Astrocyte of the spinal cord (primary cell): ENCODE measurements at regions not wholly inside any gene's neighbourhood (a gene's known extent, or its start where the extent isn't known, plus 50 kb on each side); places are given as distances from the start of the nearest gene placed in this dataset.
"Not testable (repeated sequence)": the region's sequence is repeated elsewhere in the genome, so short reads cannot be mapped to it uniquely, and the experiment has no call there.

Source experiments
- DNase-seq: peaks from one replicate; pipeline ENCODE4 v3.0.0; 2011; ENCODE audit warnings: low read depth, low spot score
- H3K4me3 ChIP-seq: 2 replicates; pipeline ENCODE4 v1.5.1; 2011; ENCODE audit warnings: low read depth, mild to moderate bottlenecking, low read length, moderate library complexity
- in situ Hi-C: cut with HindIII; loops from 2 replicates; pipeline ENCODE4 v1.10.0; 2017; ENCODE audit warnings: low sequenced_read_pairs
- TF ChIP-seq, protein P1 (sequence below): IDR thresholded peaks from 2 replicates; pipeline ENCODE4 v1.5.1; 2012; ENCODE audit warnings: low read depth, mild to moderate bottlenecking, low read length, inconsistent platforms

DNA sequence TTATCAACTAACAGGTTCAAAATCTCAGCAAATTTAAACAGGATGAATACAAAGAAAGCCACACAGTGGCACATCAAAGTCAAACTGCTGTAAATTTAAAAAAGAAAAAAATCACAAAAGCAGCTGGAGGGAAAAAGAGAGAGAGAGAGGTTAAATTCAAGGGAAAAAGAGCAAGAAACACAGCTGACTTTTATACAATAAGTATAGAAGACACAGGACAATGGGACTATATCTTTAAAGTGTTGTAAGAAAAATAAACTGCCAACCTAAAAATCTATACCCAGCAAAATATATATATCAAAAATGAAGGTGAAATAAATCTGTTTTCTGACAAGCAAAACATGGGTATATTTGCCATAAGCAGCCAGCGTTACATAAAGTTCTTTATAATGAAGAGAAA, 261.5 kb downstream of the TLE1 start:
- DNase-seq = no peak
- TF ChIP-seq, protein P1, sequence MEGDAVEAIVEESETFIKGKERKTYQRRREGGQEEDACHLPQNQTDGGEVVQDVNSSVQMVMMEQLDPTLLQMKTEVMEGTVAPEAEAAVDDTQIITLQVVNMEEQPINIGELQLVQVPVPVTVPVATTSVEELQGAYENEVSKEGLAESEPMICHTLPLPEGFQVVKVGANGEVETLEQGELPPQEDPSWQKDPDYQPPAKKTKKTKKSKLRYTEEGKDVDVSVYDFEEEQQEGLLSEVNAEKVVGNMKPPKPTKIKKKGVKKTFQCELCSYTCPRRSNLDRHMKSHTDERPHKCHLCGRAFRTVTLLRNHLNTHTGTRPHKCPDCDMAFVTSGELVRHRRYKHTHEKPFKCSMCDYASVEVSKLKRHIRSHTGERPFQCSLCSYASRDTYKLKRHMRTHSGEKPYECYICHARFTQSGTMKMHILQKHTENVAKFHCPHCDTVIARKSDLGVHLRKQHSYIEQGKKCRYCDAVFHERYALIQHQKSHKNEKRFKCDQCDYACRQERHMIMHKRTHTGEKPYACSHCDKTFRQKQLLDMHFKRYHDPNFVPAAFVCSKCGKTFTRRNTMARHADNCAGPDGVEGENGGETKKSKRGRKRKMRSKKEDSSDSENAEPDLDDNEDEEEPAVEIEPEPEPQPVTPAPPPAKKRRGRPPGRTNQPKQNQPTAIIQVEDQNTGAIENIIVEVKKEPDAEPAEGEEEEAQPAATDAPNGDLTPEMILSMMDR = no peak
- no peak overlapping the region for H3K4me3 ChIP-seq
- in situ Hi-C loops = no loop called here

DNA sequence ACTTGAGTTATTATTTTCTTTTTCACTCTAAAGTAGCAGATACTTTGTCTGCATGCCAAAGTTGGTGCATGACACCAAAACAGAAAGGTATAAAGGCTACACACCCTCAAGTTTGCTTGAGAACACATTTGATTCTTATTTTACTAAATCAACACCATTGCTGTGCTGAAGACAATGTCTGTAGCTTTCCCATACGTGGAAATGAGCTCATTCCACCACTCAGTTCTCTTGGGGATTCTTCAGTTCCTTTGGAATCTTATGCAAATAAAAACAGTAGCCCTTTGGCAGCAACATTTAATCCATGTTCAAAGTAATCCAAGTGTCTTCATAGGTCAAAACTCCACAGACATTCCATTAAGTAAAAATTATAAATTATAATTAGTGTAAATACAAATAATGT, 264.9 kb downstream of the TLE1 start:
- TF ChIP-seq, protein P1 = no peak
- in situ Hi-C loops = no loop called here
- H3K4me3 ChIP-seq = no peak overlapping the region
- no peak for DNase-seq

DNA sequence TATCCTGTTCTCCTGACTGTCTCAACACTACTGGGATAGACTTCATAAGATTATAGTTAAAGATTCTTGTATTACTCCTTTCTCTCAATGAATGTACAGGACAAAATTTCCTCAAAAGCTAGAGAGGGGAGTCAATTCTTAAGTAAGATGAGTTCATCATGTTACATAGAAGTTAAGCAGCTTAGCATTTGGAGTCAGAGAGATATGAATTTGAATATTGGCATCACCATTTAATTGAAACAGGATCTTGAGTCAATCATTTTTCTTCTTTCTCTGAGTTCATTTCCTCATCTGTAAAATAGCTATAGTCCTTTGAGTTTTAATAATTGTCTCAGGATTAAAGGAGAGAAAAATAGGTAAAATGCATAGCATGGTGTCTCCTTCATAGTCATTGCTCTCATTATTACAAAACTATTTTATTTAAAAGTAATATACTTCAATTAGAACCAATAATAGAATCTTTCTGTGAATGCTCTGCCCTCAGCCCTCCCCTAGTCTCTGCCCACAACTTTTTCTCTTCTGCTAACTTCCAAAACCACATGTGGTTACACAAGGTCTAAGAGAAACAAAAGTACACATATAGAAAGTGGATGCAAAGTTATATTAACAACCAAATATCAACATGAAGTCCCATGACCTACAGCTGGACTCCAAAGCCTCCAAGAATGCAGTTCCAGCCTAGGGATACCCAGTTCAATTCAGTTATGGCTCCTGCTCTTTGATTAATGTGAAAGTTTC, 265.6 kb downstream of the TLE1 start:
- H3K4me3 ChIP-seq = no peak overlapping the region
- TF ChIP-seq, protein P1 = no peak
- DNase-seq = no peak

DNA sequence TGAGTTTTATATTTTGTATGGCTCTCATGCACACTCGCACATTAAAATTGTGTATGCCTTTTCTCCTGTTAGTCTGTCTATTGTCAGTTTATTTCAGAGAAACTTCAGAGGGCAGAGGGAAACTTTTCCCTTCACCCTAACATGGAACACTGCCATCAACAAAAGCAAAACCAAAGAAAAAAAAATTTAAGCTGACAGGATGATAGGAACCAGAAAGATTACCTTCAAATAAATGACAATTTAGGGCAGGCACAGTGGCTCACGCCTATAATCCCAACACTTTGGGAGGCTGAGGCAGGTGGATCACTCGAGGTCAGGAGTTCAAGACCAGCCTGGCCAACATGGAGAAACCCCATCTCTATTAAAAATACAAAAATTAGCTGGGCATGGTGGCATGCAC, 268.3 kb downstream of the TLE1 start:
- in situ Hi-C loops, DNase-seq, H3K4me3 ChIP-seq: not testable (repeated sequence)

More for the DNA sequence above, 265.6 kb downstream of the TLE1 start:
- in situ Hi-C loops = no loop called here

DNA sequence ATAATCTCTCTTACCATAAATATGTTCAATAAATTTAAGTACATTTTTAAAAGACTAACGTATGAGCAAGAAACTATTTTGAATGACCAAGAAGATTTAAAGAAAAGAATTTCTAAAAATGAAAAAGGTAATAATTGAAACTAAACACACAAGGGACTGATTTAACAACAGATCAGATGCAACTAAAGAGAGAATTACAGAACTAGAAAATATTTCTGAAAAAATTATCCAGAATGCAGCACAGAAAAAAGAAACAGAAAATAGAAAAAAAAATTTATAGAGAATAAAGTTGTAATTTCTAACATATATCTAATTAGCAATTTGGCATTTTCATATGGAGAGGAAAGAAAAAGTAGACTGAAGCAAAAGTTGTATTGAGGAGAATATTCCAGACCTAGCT, 269.3 kb downstream of the TLE1 start:
- H3K4me3 ChIP-seq = no peak overlapping the region
- TF ChIP-seq, protein P1 = no peak
- no peak for DNase-seq
- in situ Hi-C loops = no loop called here

DNA sequence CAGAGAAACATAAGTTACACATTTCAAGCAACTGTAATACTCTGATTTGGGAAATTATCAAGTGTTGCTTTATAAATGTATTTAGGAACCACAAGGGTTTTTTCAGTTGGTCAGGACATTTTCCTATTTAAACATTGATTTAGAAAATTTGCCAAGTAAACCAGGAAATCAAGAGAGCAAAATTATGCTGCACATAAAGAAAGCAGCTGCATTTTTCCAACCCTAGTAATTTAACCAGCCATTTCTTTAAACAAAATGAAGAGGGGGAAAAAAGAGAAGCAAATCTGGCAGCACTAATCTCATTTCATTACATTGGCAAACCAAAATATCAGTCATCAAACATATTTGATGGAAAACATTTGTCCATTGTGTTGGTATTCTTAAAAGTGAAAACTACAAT, 271.4 kb downstream of the TLE1 start:
- in situ Hi-C loops = no loop called here
- DNase-seq = no peak
- TF ChIP-seq, protein P1 = no peak
- no peak overlapping the region for H3K4me3 ChIP-seq

DNA sequence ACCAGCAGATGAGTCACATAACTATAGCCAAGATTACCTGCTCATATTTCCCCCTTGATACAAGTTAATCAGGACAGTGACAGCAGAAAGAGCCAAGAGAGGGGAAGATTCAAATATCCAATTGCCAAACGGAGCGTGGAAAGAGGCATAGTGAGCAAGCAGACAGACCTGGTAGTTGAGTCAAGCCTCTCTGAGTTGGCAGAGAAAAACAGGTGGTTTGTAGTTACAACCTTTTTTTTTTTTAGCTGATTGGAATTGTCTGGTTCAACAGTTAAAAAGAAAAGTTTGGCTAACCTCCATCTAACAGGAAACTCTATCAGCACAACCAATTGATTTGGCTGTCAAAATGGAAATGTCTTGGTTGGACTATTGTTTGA, 272.1 kb downstream of the TLE1 start:
- DNase-seq = no peak
- in situ Hi-C loops = no loop called here
- TF ChIP-seq, protein P1 = no peak
- no peak overlapping the region for H3K4me3 ChIP-seq
